ENCODE measurements at regions not wholly inside any gene's neighbourhood (a gene's known extent, or its start where the extent isn't known, plus 50 kb on each side); places are given as distances from the start of the nearest gene placed in this dataset.
A peak's percentile ranks its signal among the peaks of the same experiment; 100 is the strongest.
"Not testable (repeated sequence)": the region's sequence is repeated elsewhere in the genome, so short reads cannot be mapped to it uniquely, and the experiment has no call there.

DNA sequence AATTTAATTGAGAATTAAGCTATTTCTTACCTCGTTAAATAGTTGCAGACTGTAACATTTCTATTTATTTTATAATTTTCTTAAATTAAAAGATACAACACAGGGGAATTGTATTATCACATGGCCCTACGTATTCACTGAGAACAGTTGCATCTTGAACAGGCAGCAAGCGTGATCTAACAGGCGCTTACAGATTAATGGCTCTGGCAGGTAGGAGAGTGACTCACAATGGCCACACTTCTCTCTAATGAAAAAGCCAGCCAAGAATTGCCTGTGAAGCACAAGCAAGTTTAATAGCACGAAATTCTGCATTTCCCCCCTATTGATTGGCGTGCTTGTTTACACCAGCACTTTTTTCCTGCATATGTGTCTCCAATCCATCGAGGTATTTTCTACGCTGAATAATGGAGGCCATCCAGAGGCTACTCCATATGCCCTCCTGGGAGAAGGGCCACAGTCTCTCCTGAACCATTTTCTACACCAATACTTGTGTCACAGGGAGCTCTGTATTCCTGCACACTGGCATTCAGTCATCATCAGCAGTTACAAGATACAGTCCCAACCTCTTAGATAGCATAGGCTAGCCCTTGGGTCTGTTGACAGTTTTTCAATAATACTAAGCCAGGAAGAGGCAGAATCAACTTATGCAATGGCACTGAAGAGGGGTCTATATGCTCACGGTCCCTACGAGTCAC is 150.6 kb upstream of the PLD5 start:
- Histone ChIP-seq H3K4me1 (ENCODE audit: control insufficient read depth, low read depth, low read length) (no peaks in the 10 kb centered on the region), H4K5ac (ENCODE audit: low read length) (no peak overlapping the region), H2BK15ac (replicated peaks; ENCODE audit: low read depth) (no peak overlapping the region), H2BK5ac (ENCODE audit: low read length) (no peak overlapping the region), H3K79me2 (ENCODE audit: control insufficient read depth, insufficient read depth, low read length) (no peaks in the 10 kb centered on the region), H3K23ac (ENCODE audit: low read length) (no peak overlapping the region), H3K36me3 (ENCODE audit: control insufficient read depth, insufficient read depth, low read length) (no peaks in the 10 kb centered on the region), H3K9ac (ENCODE audit: low read length) (no peak overlapping the region), H2BK120ac (ENCODE audit: low read depth, low read length) (no peak overlapping the region), H3K79me1 (ENCODE audit: low read length) (no peaks in the 10 kb centered on the region), H3K27me3 (ENCODE audit: insufficient read depth, low read length, poor library complexity) (no peaks in the 10 kb centered on the region), H3K18ac (ENCODE audit: low read length) (no peak overlapping the region), H3K4me3 (ENCODE audit: low read length) (no peak overlapping the region), H3K4ac (ENCODE audit: low read depth, low read length) (no peak overlapping the region), H2AK5ac (ENCODE audit: low read length) (no peak overlapping the region), H3K4me2 (ENCODE audit: low read length) (no peak overlapping the region), H4K8ac (ENCODE audit: low read depth, low read length) (no peak overlapping the region), H3K56ac (ENCODE audit: low read length) (no peak overlapping the region), H3K27ac (ENCODE audit: low read depth, low read length) (no peak overlapping the region)
- WGBS (ENCODE audit: extremely low coverage, insufficient coverage, low lambda C conversion rate): no CpG with 5 or more reads among the region's 10 CpGs
- no peak for DNase-seq

GRCh38 chr1:242673652-242674051 is 149.2 kb upstream of the PLD5 start:
- Histone ChIP-seq H4K5ac (ENCODE audit: low read length) (no peak overlapping the region), H3K4ac (ENCODE audit: low read depth, low read length) (no peak overlapping the region), H3K36me3 (ENCODE audit: control insufficient read depth, insufficient read depth, low read length) (no peaks in the 10 kb centered on the region), H3K23ac (ENCODE audit: low read length) (no peak overlapping the region), H2AK5ac (ENCODE audit: low read length) (no peak overlapping the region), H3K56ac (ENCODE audit: low read length) (no peak overlapping the region), H3K4me2 (ENCODE audit: low read length) (no peak overlapping the region), H3K79me2 (ENCODE audit: control insufficient read depth, insufficient read depth, low read length) (no peaks in the 10 kb centered on the region), H3K27me3 (ENCODE audit: insufficient read depth, low read length, poor library complexity) (no peaks in the 10 kb centered on the region), H2BK120ac (ENCODE audit: low read depth, low read length) (no peak overlapping the region), H3K4me1 (ENCODE audit: control insufficient read depth, low read depth, low read length) (no peaks in the 10 kb centered on the region), H3K27ac (ENCODE audit: low read depth, low read length) (no peak overlapping the region), H2BK5ac (ENCODE audit: low read length) (no peak overlapping the region), H4K8ac (ENCODE audit: low read depth, low read length) (no peak overlapping the region), H3K18ac (ENCODE audit: low read length) (no peak overlapping the region), H2BK15ac (replicated peaks; ENCODE audit: low read depth) (no peak overlapping the region), H3K79me1 (ENCODE audit: low read length) (no peaks in the 10 kb centered on the region), H3K4me3 (ENCODE audit: low read length) (no peak overlapping the region), H3K9ac (ENCODE audit: low read length) (no peak overlapping the region)
- no CpG with 5 or more reads among the region's 2 CpGs for WGBS (ENCODE audit: extremely low coverage, insufficient coverage, low lambda C conversion rate)
- DNase-seq: no peak

DNA sequence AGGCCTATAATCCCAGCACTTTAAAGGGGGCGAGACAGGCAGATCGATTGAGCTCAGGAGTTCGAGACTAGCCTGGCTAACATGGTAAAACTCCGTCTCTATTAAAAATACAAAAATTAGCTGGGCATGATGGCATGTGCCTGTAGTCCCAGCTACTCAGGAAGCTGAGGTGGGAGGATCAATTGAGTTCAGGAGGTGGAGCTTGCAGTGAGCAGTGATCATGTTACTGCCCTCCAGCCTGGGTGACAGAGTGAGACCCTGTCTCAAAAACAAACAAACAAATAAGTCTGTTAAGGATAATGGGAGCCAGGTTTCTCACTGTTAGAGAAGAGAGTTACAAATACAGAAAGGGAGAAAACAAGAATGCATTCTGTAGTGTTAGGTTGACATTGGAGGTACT is 148.7 kb upstream of the PLD5 start:
- not testable (repeated sequence) for H3K4me2 ChIP-seq (ENCODE audit: low read length); H3K18ac ChIP-seq (ENCODE audit: low read length); H3K79me2 ChIP-seq (ENCODE audit: control insufficient read depth, insufficient read depth, low read length); H3K36me3 ChIP-seq (ENCODE audit: control insufficient read depth, insufficient read depth, low read length); H3K27ac ChIP-seq (ENCODE audit: low read depth, low read length); H3K9ac ChIP-seq (ENCODE audit: low read length); H3K23ac ChIP-seq (ENCODE audit: low read length); H4K8ac ChIP-seq (ENCODE audit: low read depth, low read length); H3K56ac ChIP-seq (ENCODE audit: low read length); H3K4me1 ChIP-seq (ENCODE audit: control insufficient read depth, low read depth, low read length); H3K27me3 ChIP-seq (ENCODE audit: insufficient read depth, low read length, poor library complexity); H3K4ac ChIP-seq (ENCODE audit: low read depth, low read length); H3K79me1 ChIP-seq (ENCODE audit: low read length); H2BK5ac ChIP-seq (ENCODE audit: low read length); H4K5ac ChIP-seq (ENCODE audit: low read length); H2BK120ac ChIP-seq (ENCODE audit: low read depth, low read length); H3K4me3 ChIP-seq (ENCODE audit: low read length); H2AK5ac ChIP-seq (ENCODE audit: low read length); H2BK15ac ChIP-seq (replicated peaks; ENCODE audit: low read depth)
- DNase-seq: peak; percentile 25
- no CpG with 5 or more reads among the region's 4 CpGs for WGBS (ENCODE audit: extremely low coverage, insufficient coverage, low lambda C conversion rate)

DNA sequence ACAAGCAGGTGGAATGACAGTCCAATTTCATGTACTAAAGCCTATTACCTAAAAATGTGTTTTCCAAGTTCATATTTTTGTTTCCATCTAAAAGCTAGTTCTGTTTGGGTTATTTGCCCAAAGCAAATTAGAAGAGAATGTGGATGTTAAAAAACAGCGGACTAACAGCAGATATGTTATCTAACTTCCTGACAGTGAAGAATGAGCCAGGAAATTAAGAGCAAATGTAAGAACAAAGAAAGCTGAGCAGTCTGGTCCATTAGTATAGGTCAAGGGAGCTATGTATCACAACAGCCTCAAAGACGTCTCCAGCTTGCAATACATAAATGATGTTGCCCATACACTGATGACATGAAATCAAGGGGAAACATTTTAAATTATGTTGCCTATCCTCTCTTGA is 145.5 kb upstream of the PLD5 start:
- Histone ChIP-seq H3K18ac (ENCODE audit: low read length) (no peak overlapping the region), H2AK5ac (ENCODE audit: low read length) (no peak overlapping the region), H4K5ac (ENCODE audit: low read length) (no peak overlapping the region), H3K4ac (ENCODE audit: low read depth, low read length) (no peak overlapping the region), H2BK5ac (ENCODE audit: low read length) (no peak overlapping the region), H3K79me1 (ENCODE audit: low read length) (no peaks in the 10 kb centered on the region), H3K9ac (ENCODE audit: low read length) (no peak overlapping the region), H3K79me2 (ENCODE audit: control insufficient read depth, insufficient read depth, low read length) (no peaks in the 10 kb centered on the region), H2BK120ac (ENCODE audit: low read depth, low read length) (no peak overlapping the region), H3K4me2 (ENCODE audit: low read length) (no peak overlapping the region), H3K4me1 (ENCODE audit: control insufficient read depth, low read depth, low read length) (no peaks in the 10 kb centered on the region), H3K27me3 (ENCODE audit: insufficient read depth, low read length, poor library complexity) (no peaks in the 10 kb centered on the region), H3K56ac (ENCODE audit: low read length) (no peak overlapping the region), H3K27ac (ENCODE audit: low read depth, low read length) (no peak overlapping the region), H3K23ac (ENCODE audit: low read length) (no peak overlapping the region), H3K36me3 (ENCODE audit: control insufficient read depth, insufficient read depth, low read length) (no peaks in the 10 kb centered on the region), H4K8ac (ENCODE audit: low read depth, low read length) (no peak overlapping the region), H2BK15ac (replicated peaks; ENCODE audit: low read depth) (no peak overlapping the region), H3K4me3 (ENCODE audit: low read length) (no peak overlapping the region)
- WGBS (ENCODE audit: extremely low coverage, insufficient coverage, low lambda C conversion rate): no CpG with 5 or more reads among the region's 2 CpGs
- DNase-seq: peak; percentile 5

DNA sequence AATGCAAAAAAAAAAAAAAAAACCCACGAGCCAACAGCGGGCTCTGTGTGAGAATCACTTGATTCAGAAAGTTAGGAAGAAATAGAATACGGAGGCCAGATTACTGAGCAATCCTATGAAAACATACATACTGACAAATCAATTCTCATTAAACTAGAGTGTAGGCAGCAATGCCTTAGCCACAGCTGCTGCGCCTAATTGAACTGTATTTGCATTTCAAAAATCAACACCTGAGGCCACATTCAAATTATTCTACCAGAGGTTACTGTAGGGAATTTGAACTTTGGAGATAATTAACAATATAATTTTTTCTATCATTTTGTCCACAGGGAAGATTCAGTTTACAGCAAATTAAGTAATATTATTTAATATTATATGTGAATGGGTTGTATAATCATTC is 138.4 kb upstream of the PLD5 start:
- Histone ChIP-seq H4K8ac (ENCODE audit: low read depth, low read length) (no peak overlapping the region), H2BK5ac (ENCODE audit: low read length) (no peak overlapping the region), H3K23ac (ENCODE audit: low read length) (no peak overlapping the region), H2BK120ac (ENCODE audit: low read depth, low read length) (no peak overlapping the region), H3K4me3 (ENCODE audit: low read length) (no peak overlapping the region), H3K79me2 (ENCODE audit: control insufficient read depth, insufficient read depth, low read length) (no peaks in the 10 kb centered on the region), H3K4me2 (ENCODE audit: low read length) (no peak overlapping the region), H3K27ac (ENCODE audit: low read depth, low read length) (no peak overlapping the region), H3K79me1 (ENCODE audit: low read length) (no peaks in the 10 kb centered on the region), H3K4ac (ENCODE audit: low read depth, low read length) (no peak overlapping the region), H4K5ac (ENCODE audit: low read length) (no peak overlapping the region), H3K4me1 (ENCODE audit: control insufficient read depth, low read depth, low read length) (no peaks in the 10 kb centered on the region), H2AK5ac (ENCODE audit: low read length) (no peak overlapping the region), H3K56ac (ENCODE audit: low read length) (no peak overlapping the region), H3K36me3 (ENCODE audit: control insufficient read depth, insufficient read depth, low read length) (no peaks in the 10 kb centered on the region), H2BK15ac (replicated peaks; ENCODE audit: low read depth) (no peak overlapping the region), H3K9ac (ENCODE audit: low read length) (no peak overlapping the region), H3K18ac (ENCODE audit: low read length) (no peak overlapping the region), H3K27me3 (ENCODE audit: insufficient read depth, low read length, poor library complexity) (no peaks in the 10 kb centered on the region)
- WGBS (ENCODE audit: extremely low coverage, insufficient coverage, low lambda C conversion rate): no CpG with 5 or more reads among the region's 4 CpGs
- no peak for DNase-seq

- H2BK15ac ChIP-seq (replicated peaks; ENCODE audit: low read depth); H3K9ac ChIP-seq (ENCODE audit: low read length); H3K4me2 ChIP-seq (ENCODE audit: low read length); H3K79me2 ChIP-seq (ENCODE audit: control insufficient read depth, insufficient read depth, low read length); H3K4ac ChIP-seq (ENCODE audit: low read depth, low read length); H3K36me3 ChIP-seq (ENCODE audit: control insufficient read depth, insufficient read depth, low read length); H4K5ac ChIP-seq (ENCODE audit: low read length); H2AK5ac ChIP-seq (ENCODE audit: low read length); H2BK5ac ChIP-seq (ENCODE audit: low read length); H3K18ac ChIP-seq (ENCODE audit: low read length); H3K4me3 ChIP-seq (ENCODE audit: low read length); H2BK120ac ChIP-seq (ENCODE audit: low read depth, low read length); H3K27me3 ChIP-seq (ENCODE audit: insufficient read depth, low read length, poor library complexity); DNase-seq; H3K27ac ChIP-seq (ENCODE audit: low read depth, low read length); H4K8ac ChIP-seq (ENCODE audit: low read depth, low read length); H3K56ac ChIP-seq (ENCODE audit: low read length); H3K79me1 ChIP-seq (ENCODE audit: low read length); H3K4me1 ChIP-seq (ENCODE audit: control insufficient read depth, low read depth, low read length); H3K23ac ChIP-seq (ENCODE audit: low read length): not testable (repeated sequence)
These were observed 129.3 kb upstream of the PLD5 start for GRCh38 chr1:242653772-242654171.

Measured in mesendoderm (in vitro differentiated cells).